IPS-20b (cell line): ENCODE measurements at regions not wholly inside any gene's neighbourhood (a gene's known extent, or its start where the extent isn't known, plus 50 kb on each side); places are given as distances from the start of the nearest gene placed in this dataset.

Experiments used
- H3K27ac ChIP-seq: one replicate; pipeline ENCODE4 v1.5.1; 2013; ENCODE audit warnings: low read length
- H3K27me3 ChIP-seq: 2 replicates; pipeline ENCODE4 v1.6.1; 2013; ENCODE audit warnings: mild to moderate bottlenecking, low read length, inconsistent platforms; ENCODE audit not compliant: insufficient read depth
- H3K36me3 ChIP-seq: 2 replicates; pipeline ENCODE4 v1.6.1; 2013; ENCODE audit warnings: low read depth, mild to moderate bottlenecking, inconsistent platforms, low read length, moderate library complexity; ENCODE audit not compliant: insufficient read depth
- H3K4me1 ChIP-seq: 2 replicates; pipeline ENCODE4 v1.6.1; 2013; ENCODE audit warnings: mild to moderate bottlenecking, control low read depth, inconsistent platforms, low read length, moderate library complexity; ENCODE audit not compliant: insufficient read depth
- H3K4me3 ChIP-seq: 2 replicates; pipeline ENCODE4 v1.5.1; 2013; ENCODE audit warnings: mild to moderate bottlenecking, low read length, inconsistent platforms
- H3K9ac ChIP-seq: 2 replicates; pipeline ENCODE4 v1.6.1; 2013; ENCODE audit warnings: low read depth, mild to moderate bottlenecking, inconsistent platforms, low read length, moderate library complexity
- H3K9me3 ChIP-seq: 2 replicates; pipeline ENCODE4 v1.6.1; 2013; ENCODE audit warnings: mild to moderate bottlenecking, low read depth, low read length, inconsistent platforms; ENCODE audit not compliant: insufficient read depth

DNA sequence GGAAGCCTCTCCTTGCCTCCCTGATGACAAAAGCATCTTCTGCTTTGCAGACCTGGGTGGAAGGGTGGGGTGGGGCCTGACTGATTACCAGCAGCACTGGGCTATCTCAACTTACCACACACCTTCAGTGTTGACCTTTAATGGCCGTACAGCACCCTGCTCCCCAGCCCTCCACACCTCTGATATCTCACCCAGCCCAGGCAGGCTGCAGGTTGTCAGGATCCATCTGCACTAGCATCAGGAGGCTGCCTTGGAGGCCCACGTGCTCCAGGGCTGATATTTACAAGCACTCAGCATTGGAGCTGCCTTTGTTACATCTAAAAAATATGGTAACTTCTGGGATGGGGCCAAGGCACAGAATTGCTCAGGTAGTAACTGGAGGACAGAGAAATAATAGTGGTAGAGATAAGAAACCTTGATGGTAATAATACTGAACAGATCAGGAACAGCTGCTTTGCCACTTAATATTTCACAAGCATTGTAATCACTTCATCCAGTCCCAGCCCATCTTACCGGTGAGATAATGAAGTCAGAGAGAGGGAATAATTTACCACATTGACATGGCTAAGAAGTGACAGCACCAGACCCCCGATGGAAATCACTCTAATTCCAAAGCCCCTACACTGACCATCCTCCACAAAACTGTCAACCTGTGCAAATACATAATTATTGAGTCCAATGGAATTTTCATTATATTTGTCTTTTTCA, 125.2 kb upstream of the RFLNA start:
- Histone ChIP-seq H3K27ac (no peak overlapping the region), H3K27me3 (no peaks in the 10 kb centered on the region), H3K9ac (no peak overlapping the region), H3K4me1 (no peaks in the 10 kb centered on the region), H3K36me3 (no peaks in the 10 kb centered on the region), H3K9me3 (peaks cover 5% of the 10 kb centered on the region; the same call in 1 of the 2 replicates), H3K4me3 (no peak overlapping the region)

DNA sequence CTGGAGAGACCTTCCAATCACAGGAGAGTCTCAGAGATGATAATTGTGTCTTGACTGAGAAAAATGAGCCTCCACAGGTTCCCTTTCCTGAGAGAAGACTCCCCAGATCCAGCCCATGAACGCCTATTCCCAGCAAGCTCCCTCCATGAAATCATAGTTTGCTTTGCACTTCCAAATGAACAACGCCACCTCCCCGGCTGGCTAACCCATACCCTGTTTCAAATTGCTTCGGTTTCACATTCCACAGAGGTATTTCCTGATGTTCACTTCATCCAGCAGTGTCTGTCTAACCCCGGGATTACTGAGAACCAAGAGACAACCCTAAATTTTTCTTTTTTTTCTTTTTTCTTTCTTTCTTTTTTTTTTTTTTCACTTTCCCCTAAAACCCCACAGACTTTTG, 124.1 kb upstream of the RFLNA start:
- H3K27me3 ChIP-seq: no peaks in the 10 kb centered on the region
- peaks cover 2% of the 10 kb centered on the region; the same call in 1 of the 2 replicates for H3K9me3 ChIP-seq
- H3K9ac ChIP-seq: no peak overlapping the region
- no peak overlapping the region for H3K4me3 ChIP-seq
- H3K27ac ChIP-seq: no peak overlapping the region
- no peaks in the 10 kb centered on the region for H3K4me1 ChIP-seq
- H3K36me3 ChIP-seq: no peaks in the 10 kb centered on the region

DNA sequence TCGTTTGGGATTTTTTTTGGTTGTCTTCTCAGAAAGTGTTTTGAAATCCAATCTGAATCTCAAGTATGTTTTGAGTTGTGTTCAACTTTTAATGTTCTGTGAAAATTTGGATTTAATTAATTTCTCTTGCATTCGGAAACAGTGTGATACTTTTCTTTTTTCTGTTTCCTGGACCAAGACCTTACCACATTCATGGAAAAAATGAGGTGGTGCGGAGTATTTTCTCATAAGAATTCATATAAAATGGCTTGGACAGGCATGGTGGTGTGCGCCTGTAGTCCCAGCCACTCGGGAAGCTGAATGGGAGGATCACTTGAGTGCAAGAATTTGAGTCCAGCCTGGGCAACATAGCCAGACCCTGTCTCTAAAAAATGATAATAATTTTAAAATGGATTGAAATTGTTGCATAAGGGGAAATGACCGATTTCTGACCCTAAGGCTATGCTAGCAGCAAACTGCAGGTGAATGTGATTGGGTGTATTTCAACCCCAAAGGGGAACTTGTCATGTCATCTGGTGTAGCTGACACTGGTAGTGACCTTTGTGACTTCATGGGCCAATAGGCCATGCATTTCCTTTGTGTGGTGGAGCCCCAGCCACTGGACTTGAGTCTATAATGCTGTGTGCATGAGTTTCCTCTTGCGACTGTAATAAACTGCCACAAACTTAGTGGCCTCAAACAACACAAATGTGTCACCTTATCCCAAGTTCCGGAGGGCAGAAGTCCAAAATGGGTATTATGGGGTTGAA, 123.5 kb upstream of the RFLNA start:
- H3K9ac ChIP-seq: no peak overlapping the region
- H3K4me1 ChIP-seq: no peaks in the 10 kb centered on the region
- H3K9me3 ChIP-seq: no peaks in the 10 kb centered on the region
- no peak overlapping the region for H3K27ac ChIP-seq
- no peak overlapping the region for H3K4me3 ChIP-seq
- H3K36me3 ChIP-seq: no peaks in the 10 kb centered on the region
- H3K27me3 ChIP-seq: no peaks in the 10 kb centered on the region

GRCh38 chr12:124172636-124173035, 122.3 kb upstream of the RFLNA start:
- no peaks in the 10 kb centered on the region for H3K9me3 ChIP-seq
- H3K36me3 ChIP-seq: no peaks in the 10 kb centered on the region
- H3K27me3 ChIP-seq: no peaks in the 10 kb centered on the region
- H3K9ac ChIP-seq: no peak overlapping the region
- H3K4me1 ChIP-seq: peaks cover 5% of the 10 kb centered on the region; the same call in 1 of the 2 replicates
- H3K4me3 ChIP-seq: no peak overlapping the region
- no peak overlapping the region for H3K27ac ChIP-seq

DNA sequence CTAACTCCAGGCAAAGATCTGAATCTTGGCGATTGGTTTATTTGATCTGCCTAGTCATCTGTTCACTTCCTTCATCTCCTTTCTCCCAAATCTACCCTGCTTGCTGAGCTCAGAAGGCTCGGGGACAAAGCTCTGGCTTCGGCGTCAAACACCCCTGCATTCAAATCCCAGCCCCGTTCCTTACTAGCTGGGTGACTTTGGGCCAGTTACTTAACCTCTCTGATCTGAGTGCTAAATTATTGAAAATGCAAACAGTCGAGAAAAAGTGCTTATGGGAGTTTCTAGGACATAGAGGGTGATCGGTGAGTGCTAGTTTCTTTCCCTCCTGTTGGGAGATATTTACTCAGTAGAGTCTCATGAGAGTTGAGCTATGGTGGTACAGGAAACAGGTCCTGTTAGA, 121.2 kb upstream of the RFLNA start:
- H3K9me3 ChIP-seq: no peaks in the 10 kb centered on the region
- no peak overlapping the region for H3K27ac ChIP-seq
- no peak overlapping the region for H3K9ac ChIP-seq
- H3K4me3 ChIP-seq: no peak overlapping the region
- peaks cover 8% of the 10 kb centered on the region; the same call in 1 of the 2 replicates for H3K4me1 ChIP-seq
- no peaks in the 10 kb centered on the region for H3K36me3 ChIP-seq
- H3K27me3 ChIP-seq: no peaks in the 10 kb centered on the region

DNA sequence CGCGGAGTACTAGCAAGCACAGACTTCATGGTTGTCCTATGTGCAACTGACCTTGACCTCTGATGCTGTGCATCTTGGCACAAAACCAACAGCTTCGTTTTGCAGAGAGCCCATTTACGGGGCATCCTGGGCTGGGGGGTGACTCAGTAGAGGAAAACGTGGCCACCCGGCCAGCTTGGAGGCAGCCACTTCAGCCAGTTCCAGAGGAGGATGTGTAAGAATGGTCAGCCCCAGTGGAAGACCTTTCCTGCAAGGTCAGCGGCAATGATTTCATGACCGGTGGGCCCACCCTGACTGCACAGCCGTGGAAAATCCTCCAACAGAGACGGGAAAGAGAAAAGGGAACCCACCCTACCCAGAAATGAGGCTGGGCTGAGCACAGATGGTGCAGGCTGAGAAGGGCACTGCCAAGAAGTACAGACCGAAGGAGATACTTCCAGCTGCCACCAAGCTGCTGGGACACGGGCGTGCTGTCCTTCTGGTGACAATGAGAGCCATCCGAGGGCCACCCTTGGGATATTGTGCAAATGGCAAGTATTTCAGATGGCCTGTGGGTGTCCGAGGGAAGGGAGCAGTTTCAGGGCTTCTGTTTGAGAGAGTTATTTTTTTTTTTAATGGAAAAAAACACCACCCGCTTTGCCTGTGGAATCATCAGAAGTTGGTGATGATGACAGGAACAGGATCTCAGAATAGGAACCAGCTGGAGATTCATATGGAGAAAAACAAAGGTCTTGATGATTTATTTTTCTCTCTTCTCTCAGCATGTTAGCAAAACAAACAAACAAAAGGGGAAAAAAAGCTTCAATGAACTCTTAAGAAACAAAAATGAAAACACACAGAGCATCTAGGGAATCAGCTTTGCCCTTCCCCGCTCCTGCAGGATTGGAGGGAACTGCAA, 120.2 kb upstream of the RFLNA start:
- H3K4me1 ChIP-seq: peaks cover 8% of the 10 kb centered on the region; the same call in 1 of the 2 replicates
- no peak overlapping the region for H3K9ac ChIP-seq
- H3K27ac ChIP-seq: no peak overlapping the region
- no peaks in the 10 kb centered on the region for H3K27me3 ChIP-seq
- H3K36me3 ChIP-seq: no peaks in the 10 kb centered on the region
- H3K4me3 ChIP-seq: no peak overlapping the region
- H3K9me3 ChIP-seq: no peaks in the 10 kb centered on the region

DNA sequence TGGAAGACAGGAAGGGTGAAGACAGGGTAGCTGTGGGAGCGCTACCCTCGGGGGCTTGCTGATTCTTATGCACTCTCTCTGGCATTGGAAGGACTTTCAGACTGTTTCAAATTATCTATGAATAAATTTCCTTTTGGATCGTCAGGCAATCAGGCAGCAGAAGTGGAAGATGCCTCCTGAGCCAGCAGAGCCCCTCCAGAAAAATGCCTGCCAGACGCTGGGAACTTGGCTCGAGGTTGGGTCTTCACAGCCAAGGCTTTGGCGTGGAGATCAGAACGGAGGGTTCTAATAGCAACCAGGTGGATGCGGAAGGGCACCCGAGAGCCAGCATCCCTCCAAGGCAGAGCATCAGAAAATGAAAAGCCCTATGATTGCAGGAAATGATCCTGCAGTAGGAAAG, 119.2 kb upstream of the RFLNA start:
- no peak overlapping the region for H3K4me3 ChIP-seq
- H3K36me3 ChIP-seq: no peaks in the 10 kb centered on the region
- no peak overlapping the region for H3K9ac ChIP-seq
- peaks cover 8% of the 10 kb centered on the region; the same call in 1 of the 2 replicates for H3K4me1 ChIP-seq
- H3K27ac ChIP-seq: no peak overlapping the region
- H3K9me3 ChIP-seq: no peaks in the 10 kb centered on the region
- no peaks in the 10 kb centered on the region for H3K27me3 ChIP-seq

DNA sequence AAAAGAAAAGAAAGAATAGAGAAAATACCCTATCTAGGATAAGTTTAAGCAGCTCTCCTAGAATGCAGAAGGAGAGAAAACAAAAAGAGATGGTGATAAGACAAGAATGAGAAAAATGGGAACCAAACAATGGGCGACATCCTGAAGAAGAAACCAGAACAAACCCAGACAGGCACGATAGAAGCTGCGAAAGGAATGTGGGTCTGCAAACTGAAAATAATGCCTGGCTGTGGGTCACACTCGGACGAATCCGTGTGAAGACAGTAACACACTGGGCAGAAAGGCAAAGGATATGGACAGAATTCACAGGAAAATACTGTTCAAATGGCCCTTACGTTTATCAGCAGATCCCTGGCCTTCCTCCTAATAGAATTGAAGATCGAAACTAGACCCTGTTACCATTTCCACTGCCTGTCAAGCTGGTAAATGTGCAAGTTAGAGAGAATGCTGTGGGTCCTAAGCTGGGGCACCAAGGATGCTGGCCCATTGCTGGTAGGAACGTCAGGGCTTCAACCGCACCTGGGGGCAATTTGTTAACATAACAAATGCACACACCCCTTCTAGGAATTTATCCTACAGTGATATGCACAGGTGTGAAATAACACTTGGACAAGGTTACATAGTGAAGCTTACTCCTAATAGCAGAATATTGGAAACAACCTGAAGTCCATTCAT, 117.5 kb upstream of the RFLNA start:
- H3K27ac ChIP-seq: no peak overlapping the region
- no peak overlapping the region for H3K9ac ChIP-seq
- no peak overlapping the region for H3K4me3 ChIP-seq
- no peaks in the 10 kb centered on the region for H3K9me3 ChIP-seq
- peaks cover 8% of the 10 kb centered on the region; the same call in 1 of the 2 replicates for H3K4me1 ChIP-seq
- H3K36me3 ChIP-seq: no peaks in the 10 kb centered on the region
- no peaks in the 10 kb centered on the region for H3K27me3 ChIP-seq

DNA sequence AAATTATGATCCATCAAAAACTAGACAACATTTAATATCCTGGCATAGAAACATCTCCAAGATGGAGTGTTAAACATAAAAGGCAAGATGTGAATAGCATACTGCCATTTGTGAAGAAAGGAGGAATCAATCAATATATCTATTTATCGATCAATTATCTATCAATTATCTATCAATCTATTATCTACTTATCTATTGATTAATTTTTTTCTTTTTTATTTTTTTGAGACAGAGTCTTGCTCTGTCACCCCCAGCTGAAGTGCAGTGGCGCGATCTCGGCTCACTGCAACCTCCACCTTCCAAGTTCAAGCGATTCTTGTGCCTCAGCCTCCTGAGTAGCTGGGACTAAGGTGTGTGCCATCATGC, 117.0 kb upstream of the RFLNA start:
- no peaks in the 10 kb centered on the region for H3K27me3 ChIP-seq
- no peak overlapping the region for H3K27ac ChIP-seq
- H3K4me1 ChIP-seq: peaks cover 8% of the 10 kb centered on the region; the same call in 1 of the 2 replicates
- H3K9ac ChIP-seq: no peak overlapping the region
- no peaks in the 10 kb centered on the region for H3K9me3 ChIP-seq
- no peaks in the 10 kb centered on the region for H3K36me3 ChIP-seq
- H3K4me3 ChIP-seq: no peak overlapping the region

GRCh38 chr12:124179936-124180607, 114.8 kb upstream of the RFLNA start:
- Histone ChIP-seq H3K27me3 (no peaks in the 10 kb centered on the region), H3K9me3 (no peaks in the 10 kb centered on the region), H3K9ac (no peak overlapping the region), H3K4me3 (no peak overlapping the region), H3K36me3 (no peaks in the 10 kb centered on the region), H3K4me1 (peaks cover 8% of the 10 kb centered on the region; the same call in 1 of the 2 replicates), H3K27ac (no peak overlapping the region)

GRCh38 chr12:124183172-124183571, 111.7 kb upstream of the RFLNA start:
- Histone ChIP-seq H3K4me1 (peaks cover 3% of the 10 kb centered on the region; the same call in 1 of the 2 replicates), H3K27ac (no peak overlapping the region), H3K9ac (no peak overlapping the region), H3K4me3 (no peak overlapping the region), H3K36me3 (no peaks in the 10 kb centered on the region), H3K27me3 (no peaks in the 10 kb centered on the region), H3K9me3 (no peaks in the 10 kb centered on the region)
